ENCODE measurements at regions not wholly inside any gene's neighbourhood (a gene's known extent, or its start where the extent isn't known, plus 50 kb on each side); places are given as distances from the start of the nearest gene placed in this dataset.

DNA sequence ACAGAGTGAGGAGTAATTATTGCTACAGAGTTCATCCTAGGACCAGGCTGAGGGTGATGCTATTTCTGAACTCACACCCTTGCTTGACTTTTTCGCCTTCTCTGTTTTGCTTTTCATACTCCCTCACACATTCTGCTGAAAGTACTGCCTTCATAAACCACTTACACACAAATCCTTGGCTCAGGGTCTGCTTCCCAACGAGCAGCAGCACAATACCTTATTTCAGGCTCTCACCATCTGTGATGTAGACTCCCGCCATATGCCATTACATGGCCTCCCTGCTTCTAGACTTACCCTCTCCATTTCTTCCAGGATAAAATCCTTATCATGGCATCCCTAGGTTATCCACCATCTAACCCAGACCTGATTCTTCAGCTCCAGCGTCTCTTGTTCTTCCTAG is 321.3 kb upstream of the SPTLC3 start:
- no peak for DNase-seq (ENCODE audit: low read depth)
- H3K4me3 ChIP-seq (ENCODE audit: low read length): no peak overlapping the region
- TF ChIP-seq, protein P1, sequence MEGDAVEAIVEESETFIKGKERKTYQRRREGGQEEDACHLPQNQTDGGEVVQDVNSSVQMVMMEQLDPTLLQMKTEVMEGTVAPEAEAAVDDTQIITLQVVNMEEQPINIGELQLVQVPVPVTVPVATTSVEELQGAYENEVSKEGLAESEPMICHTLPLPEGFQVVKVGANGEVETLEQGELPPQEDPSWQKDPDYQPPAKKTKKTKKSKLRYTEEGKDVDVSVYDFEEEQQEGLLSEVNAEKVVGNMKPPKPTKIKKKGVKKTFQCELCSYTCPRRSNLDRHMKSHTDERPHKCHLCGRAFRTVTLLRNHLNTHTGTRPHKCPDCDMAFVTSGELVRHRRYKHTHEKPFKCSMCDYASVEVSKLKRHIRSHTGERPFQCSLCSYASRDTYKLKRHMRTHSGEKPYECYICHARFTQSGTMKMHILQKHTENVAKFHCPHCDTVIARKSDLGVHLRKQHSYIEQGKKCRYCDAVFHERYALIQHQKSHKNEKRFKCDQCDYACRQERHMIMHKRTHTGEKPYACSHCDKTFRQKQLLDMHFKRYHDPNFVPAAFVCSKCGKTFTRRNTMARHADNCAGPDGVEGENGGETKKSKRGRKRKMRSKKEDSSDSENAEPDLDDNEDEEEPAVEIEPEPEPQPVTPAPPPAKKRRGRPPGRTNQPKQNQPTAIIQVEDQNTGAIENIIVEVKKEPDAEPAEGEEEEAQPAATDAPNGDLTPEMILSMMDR (conservative IDR thresholded peaks at IDR 0.05; ENCODE audit: low read depth, low read length): no peak

DNA sequence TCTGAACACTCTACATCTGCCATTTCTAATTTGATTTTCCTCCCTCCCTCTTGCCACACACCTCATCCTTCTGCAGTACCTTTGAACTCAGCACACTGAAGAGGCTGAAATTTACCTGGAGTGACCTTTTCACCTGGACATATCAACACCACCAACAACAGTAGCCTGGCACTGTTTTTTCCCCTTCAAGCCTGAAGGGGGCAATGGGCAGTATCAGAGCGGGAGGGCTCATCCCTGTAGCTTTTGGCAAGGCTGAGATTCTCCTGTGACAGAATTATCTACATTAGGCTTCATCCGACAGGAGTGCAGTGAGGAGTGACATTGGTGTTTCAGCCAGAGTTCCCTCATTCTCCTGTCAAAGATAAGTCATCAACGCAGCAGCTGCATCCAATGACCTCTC is 312.8 kb upstream of the SPTLC3 start:
- DNase-seq (ENCODE audit: low read depth): no peak
- TF ChIP-seq, protein P1 (conservative IDR thresholded peaks at IDR 0.05; ENCODE audit: low read depth, low read length): no peak
- no peak overlapping the region for H3K4me3 ChIP-seq (ENCODE audit: low read length)

DNA sequence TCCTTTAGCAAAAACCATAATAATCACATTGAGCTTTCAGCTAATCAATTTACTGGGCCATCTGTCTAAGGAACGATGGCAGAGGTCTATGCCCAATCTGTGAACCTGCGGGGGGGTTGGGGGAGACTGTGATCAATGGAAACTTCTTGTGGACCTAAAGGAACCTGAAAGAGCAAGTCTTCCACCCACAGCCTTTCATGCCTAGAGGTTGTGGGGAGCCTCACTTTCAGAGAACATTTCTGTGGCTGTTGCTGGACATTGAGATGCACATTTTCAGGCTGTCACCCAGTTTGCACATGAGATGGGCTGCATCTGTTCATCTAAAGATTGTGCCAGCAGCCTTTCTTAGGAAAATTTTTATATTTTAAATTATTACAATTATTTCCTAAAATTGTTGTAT is 310.0 kb upstream of the SPTLC3 start:
- DNase-seq (ENCODE audit: low read depth): no peak
- H3K4me3 ChIP-seq (ENCODE audit: low read length): no peak overlapping the region
- TF ChIP-seq, protein P1 (conservative IDR thresholded peaks at IDR 0.05; ENCODE audit: low read depth, low read length): no peak

DNA sequence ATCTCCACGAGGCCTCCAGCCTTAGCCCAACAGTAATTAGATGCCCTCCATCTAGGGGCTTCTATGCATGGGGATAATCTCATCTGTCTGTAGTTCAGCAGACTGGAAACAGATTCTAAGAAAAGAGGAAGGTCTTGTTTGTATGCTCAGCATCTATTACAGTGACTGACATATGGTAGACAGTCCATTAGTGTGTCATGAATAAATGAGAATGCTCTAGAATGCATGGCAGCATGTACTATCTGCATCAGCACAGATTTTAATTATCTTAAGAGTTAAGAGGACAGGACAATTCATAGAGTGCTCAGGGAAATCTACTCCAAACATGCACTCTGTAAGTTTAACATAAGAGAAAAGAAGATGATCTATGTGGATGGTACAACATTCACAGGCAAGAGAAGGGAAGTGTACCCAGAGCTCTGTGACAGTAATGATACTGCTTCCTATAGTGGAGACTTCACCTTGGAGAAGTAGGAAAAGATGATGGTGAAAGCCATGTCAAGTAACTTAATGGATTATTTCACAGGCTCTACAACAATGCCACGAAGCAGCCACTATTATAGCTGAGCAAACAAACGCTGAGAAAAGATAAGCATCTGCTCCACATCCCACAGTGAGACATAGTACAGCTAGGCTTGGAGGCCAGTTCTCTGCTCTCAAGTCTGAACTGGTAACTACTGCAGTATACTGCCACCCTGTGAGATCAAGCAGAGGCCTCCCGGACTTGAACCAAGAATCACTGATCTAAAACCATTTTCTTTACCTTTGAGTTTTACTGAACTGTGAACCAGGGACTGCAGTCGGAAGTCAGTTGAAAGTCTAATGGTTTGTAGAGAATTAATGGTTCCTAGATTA is 309.2 kb upstream of the SPTLC3 start:
- TF ChIP-seq, protein P1 (conservative IDR thresholded peaks at IDR 0.05; ENCODE audit: low read depth, low read length): no peak
- H3K4me3 ChIP-seq (ENCODE audit: low read length): no peak overlapping the region
- DNase-seq (ENCODE audit: low read depth): no peak

DNA sequence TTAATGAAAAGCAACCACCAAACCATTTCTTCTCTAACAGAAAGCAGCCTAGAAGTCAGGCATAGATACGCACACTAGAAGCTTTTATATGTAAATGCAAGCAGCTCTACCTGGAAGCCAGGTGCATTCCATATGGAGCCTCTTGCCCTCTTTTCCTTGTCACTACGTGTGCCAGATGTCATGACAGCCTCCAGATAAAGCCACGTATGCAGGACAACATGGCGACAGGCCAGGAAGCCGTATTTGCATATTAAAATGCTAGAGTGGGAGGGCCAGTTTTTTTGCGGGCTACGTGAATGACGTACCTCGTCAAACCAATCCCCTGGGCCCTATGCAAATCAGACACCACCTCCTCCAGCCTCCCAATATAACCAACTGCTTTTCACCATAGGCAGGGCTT is 308.1 kb upstream of the SPTLC3 start:
- TF ChIP-seq, protein P1 (conservative IDR thresholded peaks at IDR 0.05; ENCODE audit: low read depth, low read length): no peak
- DNase-seq (ENCODE audit: low read depth): no peak
- H3K4me3 ChIP-seq (ENCODE audit: low read length): no peak overlapping the region

DNA sequence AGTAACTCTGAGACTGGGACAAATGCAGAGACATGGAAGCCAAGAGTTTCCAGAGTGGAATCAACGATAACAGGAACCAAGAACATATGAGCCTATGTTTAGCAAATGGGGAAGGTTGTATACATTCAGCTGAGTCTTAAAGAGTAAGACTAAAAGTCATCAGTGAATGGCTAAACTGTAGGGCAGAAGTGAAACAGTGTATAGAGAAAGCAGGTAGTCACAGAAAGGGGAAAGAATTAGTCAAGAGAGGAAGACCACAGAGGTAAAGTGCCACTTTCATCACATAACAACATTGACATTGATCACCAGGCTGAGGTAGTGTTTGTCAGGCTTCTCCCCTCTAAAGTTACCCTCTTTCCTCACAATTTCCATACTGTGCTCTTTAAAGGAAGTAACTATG is 306.5 kb upstream of the SPTLC3 start:
- no peak for DNase-seq (ENCODE audit: low read depth)
- H3K4me3 ChIP-seq (ENCODE audit: low read length): no peak overlapping the region
- TF ChIP-seq, protein P1 (conservative IDR thresholded peaks at IDR 0.05; ENCODE audit: low read depth, low read length): no peak

DNA sequence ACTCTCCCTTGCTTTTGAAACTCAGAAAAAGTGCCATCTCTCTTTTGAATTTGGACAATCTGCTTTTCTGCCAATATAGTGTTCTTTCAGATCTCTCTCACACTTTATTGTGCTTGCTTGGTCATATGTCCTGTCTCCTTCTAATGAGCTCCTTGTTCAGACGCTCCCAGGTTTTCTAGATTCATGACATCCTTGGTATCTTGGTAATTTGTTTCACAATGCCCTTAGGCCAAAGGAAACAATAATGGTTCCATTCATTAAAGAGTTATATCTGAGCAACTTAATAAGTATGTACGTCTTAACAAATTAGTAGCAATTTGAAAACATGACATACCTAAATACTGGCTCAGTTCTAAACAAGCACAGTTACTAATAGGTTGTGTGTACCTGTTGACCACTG is 293.4 kb upstream of the SPTLC3 start:
- no peak for DNase-seq (ENCODE audit: low read depth)
- no peak overlapping the region for H3K4me3 ChIP-seq (ENCODE audit: low read length)
- TF ChIP-seq, protein P1 (conservative IDR thresholded peaks at IDR 0.05; ENCODE audit: low read depth, low read length): no peak
